HG03342 (cell line): ENCODE measurements at regions not wholly inside any gene's neighbourhood (a gene's known extent, or its start where the extent isn't known, plus 50 kb on each side); places are given as distances from the start of the nearest gene placed in this dataset.

Experiments used
- ATAC-seq: cut with Tn5 transposase; IDR thresholded peaks from one replicate; pipeline ENCODE4 v1.9.1; 2021; ENCODE audit warnings: mild to moderate bottlenecking, moderate library complexity; ENCODE audit not compliant: unreplicated experiment

- no peak for ATAC-seq
Measured at GRCh38 chr2:81976998-81977397, 1672.4 kb upstream of the LRRTM1 start.

DNA sequence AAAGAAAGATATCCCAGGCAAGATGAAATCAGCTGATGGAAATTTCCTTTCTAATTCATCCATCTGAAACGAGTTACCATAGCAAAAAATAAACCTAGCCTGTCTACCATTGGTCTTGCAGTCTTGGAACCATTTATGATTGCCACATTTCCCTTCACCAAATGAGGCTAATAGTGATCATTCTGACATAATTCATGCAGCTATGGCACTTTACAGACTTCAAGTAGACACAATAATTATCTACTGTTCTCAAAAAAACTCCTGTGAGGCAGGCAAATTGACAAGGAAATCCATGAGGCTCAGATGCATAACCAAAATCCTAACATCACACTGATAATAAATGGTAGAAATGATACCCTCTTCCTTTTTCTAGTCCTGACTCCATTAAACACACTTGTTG is 1669.7 kb upstream of the LRRTM1 start:
- ATAC-seq: no peak

- ATAC-seq: no peak
Measured at GRCh38 chr2:81942876-81943275, 1638.3 kb upstream of the LRRTM1 start.

DNA sequence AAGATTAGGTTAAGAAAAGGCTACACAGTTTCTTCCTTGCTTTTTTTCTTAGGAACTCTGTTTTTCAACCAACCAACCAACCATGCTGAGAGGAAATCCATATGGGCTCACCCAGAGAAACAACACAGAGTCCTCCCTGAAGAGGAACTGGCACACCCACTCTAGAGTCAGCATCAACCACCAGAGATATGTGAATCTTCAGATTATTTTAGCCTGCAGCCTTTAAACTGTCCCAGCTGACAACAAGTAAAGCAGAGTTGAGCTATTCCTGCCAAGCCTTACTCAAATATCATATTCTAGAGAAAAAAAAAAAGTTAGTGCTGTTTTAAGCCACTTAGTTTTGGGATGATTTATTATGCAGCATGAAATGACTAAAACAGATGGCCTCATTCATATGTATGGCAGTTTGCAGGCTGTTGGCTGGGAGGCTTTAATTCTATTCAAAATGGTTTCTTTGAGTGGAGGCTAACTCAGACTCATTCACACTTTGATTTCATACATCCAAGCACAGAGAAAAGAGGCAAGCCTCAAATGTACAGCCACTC is 1637.7 kb upstream of the LRRTM1 start:
- no peak for ATAC-seq

GRCh38 chr2:81940266-81940955 is 1635.9 kb upstream of the LRRTM1 start:
- ATAC-seq: no peak

DNA sequence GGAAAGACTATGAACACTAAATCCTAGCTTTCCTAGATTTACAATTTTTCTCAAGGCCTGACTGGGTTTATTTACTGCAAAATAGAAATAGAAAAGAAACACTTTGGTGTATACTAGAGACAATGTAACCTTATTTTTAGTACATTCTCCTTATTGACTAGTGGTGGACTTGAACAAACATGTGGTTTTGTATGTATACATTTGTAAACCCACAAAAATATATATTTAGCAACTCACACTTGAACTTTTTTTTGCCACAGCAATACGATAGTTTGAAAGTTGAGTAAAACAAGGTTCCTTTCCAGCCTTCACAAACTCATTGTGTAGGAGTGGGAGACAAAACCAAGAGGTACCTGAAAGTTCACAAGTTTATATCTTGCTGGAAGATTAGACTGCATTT is 1633.4 kb upstream of the LRRTM1 start:
- ATAC-seq: no peak

DNA sequence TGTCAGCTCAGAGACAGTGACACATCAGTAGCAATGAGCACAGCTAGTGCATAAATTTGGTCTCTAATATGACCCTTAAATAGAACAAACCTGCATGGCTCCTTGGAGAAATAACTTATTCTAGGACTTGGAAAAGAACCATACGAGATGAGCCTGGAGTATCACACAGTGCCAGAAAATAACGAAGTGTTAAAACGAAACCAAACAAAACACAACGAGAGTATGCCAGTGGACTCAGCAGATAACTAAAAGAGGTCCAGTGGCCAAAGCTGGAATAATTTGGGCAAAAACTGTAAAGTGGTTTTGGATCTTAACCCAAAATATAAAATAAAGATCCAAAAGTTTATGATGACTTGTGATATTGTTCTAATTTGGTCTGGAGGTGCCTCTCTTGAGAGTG is 1599.0 kb upstream of the LRRTM1 start:
- ATAC-seq: no peak

DNA sequence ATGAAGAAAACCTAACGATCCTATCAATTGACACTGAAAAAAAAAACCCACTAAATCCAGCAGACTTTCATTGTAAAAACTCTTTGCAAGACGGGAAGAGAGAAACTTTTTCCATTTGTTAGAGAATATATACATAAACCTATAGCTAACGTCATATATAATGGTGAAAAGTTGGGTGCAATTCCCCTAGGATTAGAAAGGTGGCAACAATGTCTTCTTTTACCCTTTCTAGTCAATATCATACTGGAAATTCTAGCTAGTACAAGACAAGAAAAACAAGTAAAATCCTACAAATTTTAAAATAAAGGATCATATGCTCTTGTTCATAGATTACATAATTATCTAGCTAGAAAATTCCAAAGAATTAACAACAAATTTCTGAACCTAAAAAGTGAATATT is 1596.5 kb upstream of the LRRTM1 start:
- ATAC-seq: no peak

- ATAC-seq: no peak
Measured at GRCh38 chr2:81895620-81896250, 1591.2 kb upstream of the LRRTM1 start.

DNA sequence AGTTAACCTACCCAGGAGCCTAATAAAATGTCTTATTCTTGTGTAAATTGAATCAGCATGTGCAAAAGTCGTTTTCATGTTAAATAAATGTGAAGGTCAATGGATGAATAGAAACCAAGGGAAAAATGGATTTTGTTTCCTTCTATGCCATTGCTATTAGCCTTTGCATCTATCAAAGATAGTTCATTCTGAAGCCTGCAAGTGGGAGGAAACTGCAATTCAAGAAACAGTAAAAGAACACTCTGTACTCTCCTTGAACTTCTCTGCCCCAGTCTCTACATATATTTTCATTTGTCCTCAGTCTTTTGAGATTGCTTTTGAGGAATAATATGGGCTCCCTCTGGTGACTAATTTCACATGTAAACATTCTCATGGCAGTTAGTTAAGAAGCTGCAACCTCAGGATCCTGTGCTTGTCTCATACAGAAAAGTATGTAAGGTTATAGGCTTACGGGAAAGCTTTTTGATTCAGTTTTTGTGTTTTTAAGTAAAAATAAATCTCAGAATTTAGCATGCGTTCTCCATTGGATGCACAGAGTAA is 1590.0 kb upstream of the LRRTM1 start:
- no peak for ATAC-seq

DNA sequence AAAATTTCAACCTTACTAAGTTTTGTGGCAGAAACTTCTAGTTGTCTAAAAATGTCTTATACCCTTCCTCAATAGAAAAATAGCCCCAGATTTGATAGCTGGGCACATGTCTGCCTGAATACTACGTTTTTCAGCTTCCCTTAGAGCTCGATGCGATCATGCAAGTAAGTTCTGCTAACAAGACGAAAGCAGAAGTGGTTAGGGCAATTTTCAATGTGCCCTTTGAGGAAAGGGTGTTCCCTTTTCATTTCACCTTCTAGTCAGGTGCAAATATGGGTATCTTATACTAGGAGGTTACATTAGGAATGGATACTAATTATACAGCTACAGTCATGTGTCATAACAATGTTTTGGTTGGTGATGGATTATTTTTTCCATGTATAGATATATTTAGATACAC is 1572.1 kb upstream of the LRRTM1 start:
- ATAC-seq: no peak

DNA sequence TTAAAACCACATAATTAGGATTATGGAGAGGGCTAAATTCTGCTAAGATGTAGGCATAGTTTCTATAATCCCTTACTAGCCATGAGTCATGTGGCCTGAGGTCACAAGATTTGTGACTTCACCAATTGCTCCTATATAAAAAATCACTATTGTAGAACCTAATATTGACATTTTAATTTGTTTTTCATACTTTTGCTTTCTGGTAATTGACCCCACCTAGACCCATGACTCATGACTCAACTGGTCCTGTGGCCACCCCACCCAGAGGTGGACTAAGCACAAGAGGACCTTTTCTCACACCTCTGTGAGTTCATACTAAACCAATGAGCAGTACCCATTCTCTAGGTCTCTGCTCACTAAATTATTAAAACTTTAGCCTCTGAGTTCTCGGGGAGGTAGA is 1567.5 kb upstream of the LRRTM1 start:
- no peak for ATAC-seq

DNA sequence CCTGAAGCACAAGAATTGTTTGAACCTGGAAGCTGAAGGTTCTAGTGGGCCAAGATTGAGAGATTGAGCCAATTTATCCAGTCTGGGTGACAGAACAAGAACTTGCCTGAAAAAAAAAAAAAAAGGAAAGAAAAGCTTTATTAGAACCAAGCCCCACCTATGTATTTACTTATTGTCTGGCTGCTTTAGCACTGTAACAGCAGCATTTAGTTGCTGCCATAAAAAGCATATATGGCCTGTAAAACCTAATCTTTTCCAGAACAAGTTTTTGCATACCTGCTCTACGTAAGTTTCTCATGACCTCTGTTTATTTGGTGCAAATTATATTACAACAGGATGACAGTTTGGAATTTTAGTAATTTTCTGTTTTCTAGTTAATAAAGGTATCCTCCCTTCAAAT is 1565.6 kb upstream of the LRRTM1 start:
- ATAC-seq: no peak

- ATAC-seq: no peak
Measured at GRCh38 chr2:81858998-81859397, 1554.4 kb upstream of the LRRTM1 start.

- no peak for ATAC-seq
Measured at GRCh38 chr2:81853341-81853740, 1548.8 kb upstream of the LRRTM1 start.

GRCh38 chr2:81852651-81853050 is 1548.1 kb upstream of the LRRTM1 start:
- ATAC-seq: no peak

GRCh38 chr2:81839780-81840179 is 1535.2 kb upstream of the LRRTM1 start:
- no peak for ATAC-seq

DNA sequence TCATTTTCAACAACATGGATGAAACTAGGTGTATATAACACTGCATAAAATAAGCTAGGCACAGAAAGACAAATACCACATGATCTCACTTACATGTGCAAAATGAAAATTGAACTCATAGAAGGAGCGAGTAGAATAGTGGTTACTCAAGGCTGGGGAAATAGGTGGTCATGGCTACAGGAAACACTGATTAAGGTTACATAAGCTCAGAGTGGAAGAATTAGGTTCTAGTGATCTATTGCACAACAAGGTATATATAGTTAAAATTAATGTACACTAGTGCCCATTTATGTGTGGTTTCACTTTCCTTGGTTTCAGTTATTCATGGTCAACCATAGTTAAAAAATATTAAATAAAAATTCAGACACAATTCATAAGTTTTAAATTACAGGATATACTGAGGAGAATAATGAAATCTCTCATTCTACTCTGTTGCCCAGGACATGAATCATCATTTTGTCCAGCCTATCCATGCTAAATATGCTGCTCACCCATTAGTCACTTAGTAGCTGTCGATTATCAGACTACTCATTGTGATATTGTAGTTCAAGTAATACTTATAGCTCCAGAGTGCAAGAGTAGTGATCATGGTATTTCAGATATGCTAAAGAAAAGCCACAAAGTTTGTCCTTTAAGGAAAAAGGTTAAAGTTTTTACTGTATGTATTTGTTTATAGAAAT is 1530.9 kb upstream of the LRRTM1 start:
- no peak for ATAC-seq

DNA sequence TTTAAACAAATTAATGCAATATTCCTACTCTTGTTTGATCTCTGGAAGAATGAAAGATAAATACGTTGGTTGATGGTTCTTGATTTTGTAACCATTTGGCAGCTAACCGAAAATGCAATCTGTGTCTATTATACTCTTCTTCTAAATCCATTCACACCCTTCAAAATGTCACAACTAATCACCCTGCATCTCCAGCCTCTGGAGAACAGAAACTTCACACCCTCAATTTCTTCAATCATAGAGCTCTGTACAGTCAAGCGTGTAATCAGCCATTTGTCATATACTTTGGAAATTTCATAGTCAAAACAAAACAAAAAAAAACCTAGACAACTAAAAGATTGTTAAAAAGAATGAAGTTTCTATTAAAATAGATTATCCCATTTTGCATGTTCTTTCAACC is 1482.3 kb upstream of the LRRTM1 start:
- no peak for ATAC-seq

GRCh38 chr2:81767187-81767912 is 1462.8 kb upstream of the LRRTM1 start:
- ATAC-seq: no peak

- ATAC-seq: no peak
Measured at GRCh38 chr2:81747481-81748070, 1443.0 kb upstream of the LRRTM1 start.
